NCI-H69 (cell line): ENCODE measurements at regions not wholly inside any gene's neighbourhood (a gene's known extent, or its start where the extent isn't known, plus 50 kb on each side); places are given as distances from the start of the nearest gene placed in this dataset.
"Not testable (repeated sequence)": the region's sequence is repeated elsewhere in the genome, so short reads cannot be mapped to it uniquely, and the experiment has no call there.

Experiments used
- DNase-seq: peaks from one replicate; lab custom pipeline; 2025; lab: John Stamatoyannopoulos, UW

GRCh38 chr13:68808456-68808855 lies 1299.2 kb upstream of the ATXN8OS start:
- DNase-seq: no peak

- DNase-seq: no peak
These were observed 1301.5 kb upstream of the ATXN8OS start for GRCh38 chr13:68806125-68806524.

- DNase-seq: no peak
These were observed 1323.4 kb upstream of the ATXN8OS start for GRCh38 chr13:68784275-68784674.

GRCh38 chr13:68759617-68760016 lies 1348.0 kb upstream of the ATXN8OS start:
- no peak for DNase-seq

GRCh38 chr13:68749796-68750195 lies 1357.8 kb upstream of the ATXN8OS start:
- no peak for DNase-seq

GRCh38 chr13:68748038-68748437 lies 1359.6 kb upstream of the ATXN8OS start:
- DNase-seq: no peak

GRCh38 chr13:68745502-68745901 lies 1362.1 kb upstream of the ATXN8OS start:
- DNase-seq: peak; percentile 67

- no peak for DNase-seq
These were observed 1370.7 kb upstream of the ATXN8OS start for GRCh38 chr13:68736961-68737360.

GRCh38 chr13:68727798-68728197 lies 1379.8 kb upstream of the ATXN8OS start:
- peak; percentile 73 for DNase-seq

GRCh38 chr13:68727165-68727564 lies 1380.5 kb upstream of the ATXN8OS start:
- peak; percentile 50 for DNase-seq

GRCh38 chr13:68719815-68720214 lies 1387.8 kb upstream of the ATXN8OS start:
- DNase-seq: no peak

GRCh38 chr13:68715651-68716050 lies 1392.0 kb upstream of the ATXN8OS start:
- DNase-seq: peak; percentile 45

GRCh38 chr13:68714292-68714691 lies 1393.3 kb upstream of the ATXN8OS start:
- no peak for DNase-seq

GRCh38 chr13:68713394-68713793 lies 1394.2 kb upstream of the ATXN8OS start:
- DNase-seq: no peak

- no peak for DNase-seq
These were observed 1399.2 kb upstream of the ATXN8OS start for GRCh38 chr13:68708336-68708908.

GRCh38 chr13:68706044-68706443 lies 1401.6 kb upstream of the ATXN8OS start:
- DNase-seq: not testable (repeated sequence)

GRCh38 chr13:68697551-68697950 lies 1410.1 kb upstream of the ATXN8OS start:
- peak; percentile 53 for DNase-seq

GRCh38 chr13:68696907-68697306 lies 1410.7 kb upstream of the ATXN8OS start:
- no peak for DNase-seq

- DNase-seq: no peak
These were observed 1415.6 kb upstream of the ATXN8OS start for GRCh38 chr13:68692049-68692448.

GRCh38 chr13:68690567-68690966 lies 1417.1 kb upstream of the ATXN8OS start:
- DNase-seq: peak; percentile 53

GRCh38 chr13:68676513-68677115 lies 1431.0 kb upstream of the ATXN8OS start:
- no peak for DNase-seq

- DNase-seq: no peak
These were observed 1432.4 kb upstream of the ATXN8OS start for GRCh38 chr13:68675209-68675608.

- no peak for DNase-seq
These were observed 1437.7 kb upstream of the PCDH9 start for GRCh38 chr13:68667863-68668262.

GRCh38 chr13:68666774-68667397 lies 1436.8 kb upstream of the PCDH9 start:
- no peak for DNase-seq
